Parathyroid adenoma (tissue), 2 donors: ENCODE measurements at regions not wholly inside any gene's neighbourhood (a gene's known extent, or its start where the extent isn't known, plus 50 kb on each side); places are given as distances from the start of the nearest gene placed in this dataset.

Experiments used
- H2AFZ ChIP-seq: fragments of 300-600 bp; sonication (generic); one replicate; pipeline ENCODE4 v1.7.0; 2017; ENCODE audit warnings: antibody characterized with exemption, mild to moderate bottlenecking
- H3K27ac ChIP-seq: fragments of 300-600 bp; sonication (generic); one replicate; pipeline ENCODE4 v1.7.0; 2017
- H3K27me3 ChIP-seq: fragments of 300-600 bp; sonication (generic); one replicate; pipeline ENCODE4 v1.7.0; 2017; ENCODE audit warnings: low read length; ENCODE audit not compliant: control insufficient read depth, insufficient read depth
- H3K36me3 ChIP-seq: fragments of 300-600 bp; sonication (generic); one replicate; pipeline ENCODE4 v1.7.0; 2017; ENCODE audit warnings: low read length; ENCODE audit not compliant: control insufficient read depth, insufficient read depth
- H3K4me1 ChIP-seq: fragments of 300-600 bp; sonication (generic); one replicate; pipeline ENCODE4 v1.7.0; 2017; ENCODE audit warnings: control low read depth
- H3K4me2 ChIP-seq: fragments of 300-600 bp; sonication (generic); one replicate; pipeline ENCODE4 v1.7.0; 2017; ENCODE audit warnings: low read length
- H3K4me3 ChIP-seq: fragments of 300-600 bp; sonication (generic); one replicate; pipeline ENCODE4 v1.7.0; 2017; ENCODE audit warnings: low read depth, low read length
- H3K79me2 ChIP-seq: fragments of 300-600 bp; sonication (generic); one replicate; pipeline ENCODE4 v1.7.0; 2017; ENCODE audit warnings: control low read depth
- H3K9ac ChIP-seq: fragments of 300-600 bp; sonication (generic); one replicate; pipeline ENCODE4 v1.7.0; 2017; ENCODE audit warnings: mild to moderate bottlenecking
- H3K9me3 ChIP-seq: fragments of 300-600 bp; sonication (generic); one replicate; pipeline ENCODE4 v1.7.0; 2017; ENCODE audit warnings: low read length; ENCODE audit not compliant: control insufficient read depth
- TF ChIP-seq, protein P1 (sequence below): fragments of 300-600 bp; sonication (generic); IDR thresholded peaks from one replicate; pipeline ENCODE4 v1.7.0; 2017; ENCODE audit warnings: antibody characterized with exemption, mild to moderate bottlenecking
- donor health status: primary hyperparathyroidism.

DNA sequence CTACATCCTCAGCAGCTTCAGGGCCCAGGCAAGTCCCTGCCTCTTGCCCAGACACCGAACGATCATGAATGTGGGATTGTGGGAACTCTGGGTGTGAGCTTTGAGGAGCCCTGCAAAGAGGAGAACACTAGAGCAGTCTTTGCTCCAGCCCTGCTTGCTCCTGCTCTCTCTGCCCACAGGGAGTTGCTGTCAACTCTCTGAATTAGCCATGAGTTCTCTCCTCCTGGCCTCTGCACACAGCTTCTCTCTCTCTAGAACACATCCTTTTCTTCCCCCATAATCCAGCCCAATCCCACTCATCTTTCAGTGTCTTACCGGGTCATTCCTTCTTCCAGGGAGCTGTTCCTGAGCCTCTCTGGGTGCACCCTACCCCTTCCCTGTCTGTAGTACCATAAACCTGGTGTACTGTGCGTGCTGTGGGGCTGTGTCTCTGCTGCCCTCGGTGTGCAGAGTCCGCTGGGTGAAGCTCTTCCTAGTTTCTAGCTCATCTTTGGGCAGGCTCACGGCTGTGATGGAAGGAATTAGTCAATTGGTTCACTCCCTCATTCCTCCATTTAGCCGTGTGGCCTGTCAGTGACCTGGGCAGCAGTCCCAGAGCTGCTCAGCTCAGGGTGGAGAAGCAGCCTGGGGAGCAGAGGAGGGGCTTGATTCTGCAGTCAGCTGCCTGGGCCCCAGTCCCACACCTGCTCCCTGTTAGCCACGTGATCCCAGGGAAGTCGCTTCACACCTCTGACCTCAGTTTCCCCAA lies 132.9 kb upstream of the HDAC4 start:
- H3K9me3 ChIP-seq, result no peaks in the 10 kb centered on the region
- H2AFZ ChIP-seq, result no peak overlapping the region
- H3K27me3 ChIP-seq, result no peaks in the 10 kb centered on the region
- no peaks in the 10 kb centered on the region for H3K36me3 ChIP-seq
- TF ChIP-seq, protein P1, sequence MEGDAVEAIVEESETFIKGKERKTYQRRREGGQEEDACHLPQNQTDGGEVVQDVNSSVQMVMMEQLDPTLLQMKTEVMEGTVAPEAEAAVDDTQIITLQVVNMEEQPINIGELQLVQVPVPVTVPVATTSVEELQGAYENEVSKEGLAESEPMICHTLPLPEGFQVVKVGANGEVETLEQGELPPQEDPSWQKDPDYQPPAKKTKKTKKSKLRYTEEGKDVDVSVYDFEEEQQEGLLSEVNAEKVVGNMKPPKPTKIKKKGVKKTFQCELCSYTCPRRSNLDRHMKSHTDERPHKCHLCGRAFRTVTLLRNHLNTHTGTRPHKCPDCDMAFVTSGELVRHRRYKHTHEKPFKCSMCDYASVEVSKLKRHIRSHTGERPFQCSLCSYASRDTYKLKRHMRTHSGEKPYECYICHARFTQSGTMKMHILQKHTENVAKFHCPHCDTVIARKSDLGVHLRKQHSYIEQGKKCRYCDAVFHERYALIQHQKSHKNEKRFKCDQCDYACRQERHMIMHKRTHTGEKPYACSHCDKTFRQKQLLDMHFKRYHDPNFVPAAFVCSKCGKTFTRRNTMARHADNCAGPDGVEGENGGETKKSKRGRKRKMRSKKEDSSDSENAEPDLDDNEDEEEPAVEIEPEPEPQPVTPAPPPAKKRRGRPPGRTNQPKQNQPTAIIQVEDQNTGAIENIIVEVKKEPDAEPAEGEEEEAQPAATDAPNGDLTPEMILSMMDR, result no peak
- H3K27ac ChIP-seq, result no peak overlapping the region
- H3K4me2 ChIP-seq, result no peak overlapping the region
- H3K4me3 ChIP-seq, result no peak overlapping the region
- no peaks in the 10 kb centered on the region for H3K4me1 ChIP-seq
- no peak overlapping the region for H3K9ac ChIP-seq
- no peaks in the 10 kb centered on the region for H3K79me2 ChIP-seq

DNA sequence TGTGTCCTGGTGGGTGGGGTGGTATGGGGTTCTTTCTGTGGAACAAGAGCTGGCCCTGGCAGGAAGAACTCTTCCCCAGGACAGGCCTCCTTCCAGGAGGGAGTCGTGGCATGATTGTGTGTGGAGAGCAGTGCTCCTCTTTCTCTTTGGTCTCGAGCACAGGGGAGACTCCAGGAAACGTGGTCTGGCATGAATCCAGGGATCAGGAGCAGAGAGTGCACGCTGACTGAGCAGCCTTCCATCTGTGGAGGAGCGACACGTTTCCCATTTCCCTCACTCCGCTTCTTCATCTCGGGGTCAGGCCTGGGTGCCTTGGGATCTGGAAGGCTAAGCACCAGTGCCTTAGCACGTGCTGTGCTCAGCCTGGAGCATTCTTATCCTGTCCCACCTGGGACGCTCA lies 132.0 kb upstream of the HDAC4 start:
- Histone ChIP-seq H3K4me2 (no peak overlapping the region), H3K9me3 (no peaks in the 10 kb centered on the region), H3K79me2 (no peaks in the 10 kb centered on the region), H3K4me3 (no peak overlapping the region), H3K4me1 (no peaks in the 10 kb centered on the region), H3K9ac (no peak overlapping the region), H3K27me3 (no peaks in the 10 kb centered on the region), H3K27ac (no peak overlapping the region), H3K36me3 (no peaks in the 10 kb centered on the region), H2AFZ (no peak overlapping the region)
- TF ChIP-seq, protein P1, result no peak

- H3K4me1 ChIP-seq, result no peaks in the 10 kb centered on the region
- H3K79me2 ChIP-seq, result no peaks in the 10 kb centered on the region
- no peak overlapping the region for H3K9ac ChIP-seq
- TF ChIP-seq, protein P1, result no peak
- H3K9me3 ChIP-seq, result no peaks in the 10 kb centered on the region
- H3K27me3 ChIP-seq, result no peaks in the 10 kb centered on the region
- H2AFZ ChIP-seq, result no peak overlapping the region
- H3K4me3 ChIP-seq, result no peak overlapping the region
- no peak overlapping the region for H3K27ac ChIP-seq
- no peaks in the 10 kb centered on the region for H3K36me3 ChIP-seq
- H3K4me2 ChIP-seq, result no peak overlapping the region
These were observed 131.4 kb upstream of the HDAC4 start for GRCh38 chr2:239532250-239532649.

- Histone ChIP-seq H3K27ac (no peak overlapping the region), H3K4me2 (no peak overlapping the region), H2AFZ (no peak overlapping the region), H3K4me3 (no peak overlapping the region), H3K9ac (no peak overlapping the region), H3K79me2 (no peaks in the 10 kb centered on the region), H3K4me1 (no peaks in the 10 kb centered on the region), H3K9me3 (no peaks in the 10 kb centered on the region), H3K27me3 (no peaks in the 10 kb centered on the region), H3K36me3 (no peaks in the 10 kb centered on the region)
- TF ChIP-seq, protein P1, result no peak
These were observed 130.8 kb upstream of the HDAC4 start for GRCh38 chr2:239531456-239532241.
